SK-N-SH treated with all-trans-retinoic acid at 6 μM for 48 hours (cell line): ENCODE measurements at regions not wholly inside any gene's neighbourhood (a gene's known extent, or its start where the extent isn't known, plus 50 kb on each side); places are given as distances from the start of the nearest gene placed in this dataset.

Experiments
- CREB5 ChIP-seq: fragments of 250-450 bp; sonication (Bioruptor Pico); IDR thresholded peaks from 2 replicates; pipeline ENCODE4 v1.5.1; 2020; ENCODE audit warnings: low read depth, mild to moderate bottlenecking, moderate library complexity
- CSRNP3 ChIP-seq: fragments of 250-450 bp; sonication (Bioruptor Pico); IDR thresholded peaks from 2 replicates; pipeline ENCODE4 v1.5.1; 2021; ENCODE audit warnings: mild to moderate bottlenecking, moderate library complexity
- ESRRG ChIP-seq: fragments of 250-450 bp; sonication (Bioruptor Pico); IDR thresholded peaks from 2 replicates; pipeline ENCODE4 v1.6.1; 2021; ENCODE audit warnings: mild to moderate bottlenecking
- PATZ1 ChIP-seq: fragments of 250-450 bp; sonication (Bioruptor Pico); IDR thresholded peaks from 2 replicates; pipeline ENCODE4 v1.8.0; 2020; ENCODE audit warnings: mild to moderate bottlenecking, moderate library complexity, borderline replicate concordance
- POU6F1 ChIP-seq: fragments of 250-450 bp; sonication (Bioruptor Pico); IDR thresholded peaks from 2 replicates; pipeline ENCODE4 v1.8.0; 2021; ENCODE audit warnings: low read depth, mild to moderate bottlenecking, moderate library complexity, borderline replicate concordance
- SNAI2 ChIP-seq: fragments of 250-450 bp; sonication (Bioruptor Pico); IDR thresholded peaks from 2 replicates; pipeline ENCODE4 v1.5.0; 2020; ENCODE audit warnings: mild to moderate bottlenecking, moderate library complexity
- TCF4 ChIP-seq: fragments of 250-450 bp; sonication (Bioruptor Pico); IDR thresholded peaks from 2 replicates; pipeline ENCODE4 v1.8.0; 2021; ENCODE audit warnings: mild to moderate bottlenecking, moderate library complexity, borderline replicate concordance
- ZFP3 ChIP-seq: fragments of 250-450 bp; sonication (Bioruptor Pico); IDR thresholded peaks from 2 replicates; pipeline ENCODE4 v1.5.0; 2020; ENCODE audit warnings: mild to moderate bottlenecking, moderate library complexity
- ZFP30 ChIP-seq: fragments of 450-650 bp; formaldehyde crosslinking; IDR thresholded peaks from 2 replicates; pipeline ENCODE4 v1.5.0; 2022; ENCODE audit warnings: mild to moderate bottlenecking, moderate library complexity
- ZNF565 ChIP-seq: fragments of 450-650 bp; formaldehyde crosslinking; conservative IDR thresholded peaks from 2 replicates; pipeline ENCODE4 v1.5.0; 2020; ENCODE audit warnings: low read depth, mild to moderate bottlenecking, moderate library complexity
- ZNF70 ChIP-seq: fragments of 450-650 bp; formaldehyde crosslinking; IDR thresholded peaks from 2 replicates; pipeline ENCODE4 v1.5.0; 2020; ENCODE audit warnings: mild to moderate bottlenecking, moderate library complexity

- no peak for TF ChIP-seq TCF4 (CRISPR knock-in tag)
- no peak for TF ChIP-seq PATZ1 (CRISPR knock-in tag)
- no peak for TF ChIP-seq SNAI2
- no peak for TF ChIP-seq ZFP30
- no peak for TF ChIP-seq ESRRG (CRISPR knock-in tag)
- TF ChIP-seq ZNF565: no peak
- TF ChIP-seq POU6F1: no peak
- TF ChIP-seq ZFP3: no peak
- TF ChIP-seq ZNF70 (CRISPR knock-in tag): no peak
- no peak for TF ChIP-seq CREB5 (CRISPR knock-in tag)
- TF ChIP-seq CSRNP3: no peak
Measured at GRCh38 chr5:26326153-26326759, 712.1 kb downstream of the CDH9 start.
